ENCODE measurements at regions not wholly inside any gene's neighbourhood (a gene's known extent, or its start where the extent isn't known, plus 50 kb on each side); places are given as distances from the start of the nearest gene placed in this dataset.

DNA sequence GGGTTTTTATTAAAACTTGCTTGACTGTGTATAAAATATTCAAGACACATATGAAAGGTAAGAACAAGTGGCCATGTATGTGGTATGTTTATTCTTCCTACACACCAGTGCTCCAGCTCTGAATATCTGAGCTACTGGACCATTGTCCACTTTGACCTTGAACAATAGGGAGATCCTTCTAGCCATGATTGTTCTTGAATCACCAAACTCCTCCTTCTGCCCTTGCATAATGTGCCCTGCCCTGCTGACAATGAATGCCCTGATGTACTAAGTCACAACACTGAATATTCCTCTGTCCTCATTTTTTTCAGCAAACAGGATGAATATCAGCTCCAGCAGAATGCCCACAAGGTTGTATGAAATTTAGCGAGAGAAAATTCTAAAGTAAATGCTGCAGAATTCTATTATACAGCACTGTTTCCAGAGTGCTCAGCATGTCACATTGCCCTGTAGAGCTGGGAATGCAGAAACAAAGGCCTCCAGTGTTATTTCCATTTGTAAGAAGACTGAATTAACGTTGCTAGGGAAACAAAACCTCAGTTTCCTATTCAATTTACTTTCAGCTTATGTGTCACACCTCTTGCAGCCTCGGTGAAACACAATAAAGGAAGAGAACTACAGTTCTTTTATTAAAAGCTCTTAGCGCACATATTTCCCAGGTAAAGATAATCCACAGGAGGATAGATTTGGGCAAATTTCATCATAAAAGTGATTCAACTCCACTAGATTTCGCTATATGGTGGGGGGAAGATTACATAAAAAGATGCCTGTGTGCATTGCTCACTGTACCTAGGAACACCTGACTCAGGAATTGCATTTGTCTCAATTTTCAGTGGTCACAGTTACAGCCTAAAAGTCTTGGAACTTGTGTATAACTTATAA, 187.4 kb upstream of the ATP1B1 start:
- Histone ChIP-seq H3K9me3 (no peaks in the 10 kb centered on the region), H3K4me1 (ENCODE audit: low read depth) (no peaks in the 10 kb centered on the region), H3K36me3 (ENCODE audit: low read depth) (no peaks in the 10 kb centered on the region), H3K4me3 (no peak overlapping the region)
- TF ChIP-seq, protein P1, sequence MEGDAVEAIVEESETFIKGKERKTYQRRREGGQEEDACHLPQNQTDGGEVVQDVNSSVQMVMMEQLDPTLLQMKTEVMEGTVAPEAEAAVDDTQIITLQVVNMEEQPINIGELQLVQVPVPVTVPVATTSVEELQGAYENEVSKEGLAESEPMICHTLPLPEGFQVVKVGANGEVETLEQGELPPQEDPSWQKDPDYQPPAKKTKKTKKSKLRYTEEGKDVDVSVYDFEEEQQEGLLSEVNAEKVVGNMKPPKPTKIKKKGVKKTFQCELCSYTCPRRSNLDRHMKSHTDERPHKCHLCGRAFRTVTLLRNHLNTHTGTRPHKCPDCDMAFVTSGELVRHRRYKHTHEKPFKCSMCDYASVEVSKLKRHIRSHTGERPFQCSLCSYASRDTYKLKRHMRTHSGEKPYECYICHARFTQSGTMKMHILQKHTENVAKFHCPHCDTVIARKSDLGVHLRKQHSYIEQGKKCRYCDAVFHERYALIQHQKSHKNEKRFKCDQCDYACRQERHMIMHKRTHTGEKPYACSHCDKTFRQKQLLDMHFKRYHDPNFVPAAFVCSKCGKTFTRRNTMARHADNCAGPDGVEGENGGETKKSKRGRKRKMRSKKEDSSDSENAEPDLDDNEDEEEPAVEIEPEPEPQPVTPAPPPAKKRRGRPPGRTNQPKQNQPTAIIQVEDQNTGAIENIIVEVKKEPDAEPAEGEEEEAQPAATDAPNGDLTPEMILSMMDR (IDR thresholded peaks at IDR 0.05): no peak
- no peak for DNase-seq
- intact Hi-C loops (cut with DNase I, micrococcal nuclease): no loop called here
- ATAC-seq: peak; percentile 60

DNA sequence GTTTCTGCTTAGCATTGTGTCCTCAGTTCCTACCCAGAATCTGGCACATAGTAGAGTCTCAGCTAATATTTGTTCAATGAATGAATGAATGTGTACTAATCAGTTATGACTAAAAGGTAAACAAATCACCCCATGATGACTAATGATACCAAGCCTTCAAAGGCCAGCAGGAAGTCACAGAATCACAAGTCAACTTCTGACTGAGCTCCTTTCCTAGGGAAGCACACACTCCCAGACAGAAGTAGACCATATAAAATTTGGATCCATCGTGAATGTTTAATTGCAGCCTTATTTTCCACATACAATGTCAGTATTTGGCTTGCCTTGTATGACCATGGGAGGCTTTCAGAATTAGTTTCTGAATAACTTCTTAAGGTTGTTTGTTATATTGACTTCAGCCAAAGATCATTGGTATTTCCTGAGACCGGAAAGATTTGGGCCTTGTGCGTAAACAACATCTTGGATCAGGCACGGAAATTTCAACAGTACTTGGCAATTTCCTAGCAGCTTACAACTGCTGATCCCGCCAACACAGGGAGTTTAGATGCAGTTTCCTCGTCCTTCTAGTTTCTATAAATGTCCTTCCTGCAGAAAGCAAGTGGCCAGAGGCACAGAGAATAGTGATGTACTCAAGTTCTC, 185.9 kb upstream of the ATP1B1 start:
- H3K4me3 ChIP-seq: no peak overlapping the region
- no peaks in the 10 kb centered on the region for H3K36me3 ChIP-seq (ENCODE audit: low read depth)
- intact Hi-C loops (cut with DNase I, micrococcal nuclease): no loop called here
- DNase-seq (no peak), ATAC-seq (peak; percentile 48)
- H3K9me3 ChIP-seq: no peaks in the 10 kb centered on the region
- TF ChIP-seq, protein P1 (IDR thresholded peaks at IDR 0.05): no peak
- no peaks in the 10 kb centered on the region for H3K4me1 ChIP-seq (ENCODE audit: low read depth)

DNA sequence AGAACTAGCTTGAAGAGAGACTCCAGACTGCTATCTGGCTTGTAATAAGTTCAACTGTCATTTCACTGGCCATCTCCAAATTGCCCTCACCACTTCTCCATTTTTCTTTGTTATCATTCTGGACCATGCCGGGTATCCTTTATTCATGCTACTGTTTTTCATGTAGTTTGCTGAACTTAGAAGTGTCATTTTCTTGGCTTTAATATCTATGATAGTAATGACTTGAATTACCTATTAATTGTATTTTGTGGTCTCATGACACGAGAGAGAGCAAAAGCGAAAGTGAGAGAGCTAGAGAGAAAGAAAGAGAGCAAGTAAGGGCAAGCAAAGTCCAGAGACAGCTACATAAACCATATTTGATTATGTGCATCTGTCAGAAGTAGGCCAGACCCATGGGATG, 184.9 kb upstream of the ATP1B1 start:
- H3K4me1 ChIP-seq (ENCODE audit: low read depth): no peaks in the 10 kb centered on the region
- TF ChIP-seq, protein P1 (IDR thresholded peaks at IDR 0.05): no peak
- no peaks in the 10 kb centered on the region for H3K36me3 ChIP-seq (ENCODE audit: low read depth)
- no peaks in the 10 kb centered on the region for H3K9me3 ChIP-seq
- no peak overlapping the region for H3K4me3 ChIP-seq
- ATAC-seq (peak; percentile 20), DNase-seq (no peak)
- intact Hi-C loops (cut with DNase I, micrococcal nuclease): no loop called here

DNA sequence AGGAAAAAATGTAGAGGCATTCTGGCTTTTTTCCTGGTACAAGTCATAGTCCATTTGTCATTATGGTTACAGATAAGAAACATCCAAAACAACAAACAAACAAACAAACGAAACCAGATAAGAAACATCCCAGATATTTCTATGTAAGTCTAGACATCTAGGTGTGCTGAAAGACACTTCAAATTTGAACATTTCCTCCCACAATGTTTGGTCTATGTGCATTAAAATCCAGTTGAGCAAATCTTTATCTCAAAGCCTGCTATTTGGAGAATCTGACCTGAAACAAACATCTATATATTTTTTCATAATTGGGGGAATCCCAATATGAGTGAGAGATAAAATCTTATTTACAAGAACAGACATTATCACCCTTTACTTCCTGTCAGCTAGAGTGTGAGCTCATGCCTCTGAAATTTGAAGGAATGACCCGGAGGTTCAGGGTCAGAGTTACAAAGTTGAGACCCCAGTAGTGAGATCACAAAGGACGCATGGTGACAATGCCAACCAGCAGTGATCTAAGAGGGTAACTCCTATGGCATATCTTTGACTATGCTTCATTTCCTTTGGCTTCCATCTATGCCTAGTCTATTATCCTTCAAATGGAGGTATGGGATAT, 182.9 kb upstream of the ATP1B1 start:
- intact Hi-C loops (cut with DNase I, micrococcal nuclease): no loop called here

DNA sequence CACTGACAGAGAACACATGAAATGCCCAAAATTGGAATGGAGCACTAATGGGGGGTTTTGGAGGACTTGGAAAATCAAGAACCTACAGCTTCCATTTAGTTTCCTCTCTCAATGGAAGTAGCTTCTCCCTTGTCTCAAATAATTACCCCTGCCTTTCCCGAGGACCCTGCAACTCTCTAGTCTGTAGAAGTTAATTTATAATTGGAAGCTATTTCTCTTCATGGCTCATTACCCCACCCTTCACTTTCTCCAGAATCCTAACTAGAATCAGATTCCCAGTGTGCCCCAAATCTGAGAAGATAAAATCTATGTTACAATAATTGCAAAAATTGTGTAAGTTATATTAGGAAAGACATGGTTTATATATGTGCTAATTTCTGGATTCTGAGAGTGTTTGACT, 181.5 kb upstream of the ATP1B1 start:
- intact Hi-C loops (cut with DNase I, micrococcal nuclease): no loop called here
- DNase-seq: no peak
- Histone ChIP-seq H3K4me3 (no peak overlapping the region), H3K9me3 (no peaks in the 10 kb centered on the region), H3K4me1 (ENCODE audit: low read depth) (no peaks in the 10 kb centered on the region), H3K36me3 (ENCODE audit: low read depth) (no peaks in the 10 kb centered on the region)
- TF ChIP-seq, protein P1 (IDR thresholded peaks at IDR 0.05): no peak
- no peak for ATAC-seq

More for the DNA sequence above, 182.9 kb upstream of the ATP1B1 start:
- TF ChIP-seq, protein P1 (IDR thresholded peaks at IDR 0.05): no peak
- H3K9me3 ChIP-seq: no peaks in the 10 kb centered on the region
- ATAC-seq: no peak
- H3K36me3 ChIP-seq (ENCODE audit: low read depth): no peaks in the 10 kb centered on the region
- H3K4me1 ChIP-seq (ENCODE audit: low read depth): no peaks in the 10 kb centered on the region
- H3K4me3 ChIP-seq: no peak overlapping the region
- DNase-seq: no peak

Measured in mucosa of descending colon (tissue), 3 donors.